T-helper 9 cell (primary cell): ENCODE measurements at regions not wholly inside any gene's neighbourhood (a gene's known extent, or its start where the extent isn't known, plus 50 kb on each side); places are given as distances from the start of the nearest gene placed in this dataset.
"Not testable (repeated sequence)": the region's sequence is repeated elsewhere in the genome, so short reads cannot be mapped to it uniquely, and the experiment has no call there.

ENCODE experiments used
- DNase-seq: peaks from one replicate; pipeline ENCODE4 v3.0.0-alpha.2; 2020

DNA sequence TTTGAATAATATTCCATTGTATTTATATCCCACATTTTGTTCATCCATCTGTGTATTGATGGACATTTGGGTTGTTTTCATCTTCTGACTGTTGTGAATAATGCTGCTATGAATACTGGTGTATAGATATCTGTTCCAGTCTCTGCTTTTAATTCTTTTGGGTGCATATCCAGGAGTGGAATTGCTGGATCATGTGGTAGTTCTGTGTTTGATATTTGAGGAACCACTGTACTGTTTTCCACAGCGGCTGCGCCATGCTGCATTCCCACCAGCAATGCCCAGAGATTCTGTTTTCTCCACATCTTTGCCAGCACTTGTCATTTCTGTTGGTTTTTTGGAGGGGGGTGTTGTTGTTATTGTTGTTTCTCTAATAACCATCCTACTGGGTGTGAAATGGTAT is 131.6 kb upstream of the KIF26B start:
- no peak for DNase-seq

DNA sequence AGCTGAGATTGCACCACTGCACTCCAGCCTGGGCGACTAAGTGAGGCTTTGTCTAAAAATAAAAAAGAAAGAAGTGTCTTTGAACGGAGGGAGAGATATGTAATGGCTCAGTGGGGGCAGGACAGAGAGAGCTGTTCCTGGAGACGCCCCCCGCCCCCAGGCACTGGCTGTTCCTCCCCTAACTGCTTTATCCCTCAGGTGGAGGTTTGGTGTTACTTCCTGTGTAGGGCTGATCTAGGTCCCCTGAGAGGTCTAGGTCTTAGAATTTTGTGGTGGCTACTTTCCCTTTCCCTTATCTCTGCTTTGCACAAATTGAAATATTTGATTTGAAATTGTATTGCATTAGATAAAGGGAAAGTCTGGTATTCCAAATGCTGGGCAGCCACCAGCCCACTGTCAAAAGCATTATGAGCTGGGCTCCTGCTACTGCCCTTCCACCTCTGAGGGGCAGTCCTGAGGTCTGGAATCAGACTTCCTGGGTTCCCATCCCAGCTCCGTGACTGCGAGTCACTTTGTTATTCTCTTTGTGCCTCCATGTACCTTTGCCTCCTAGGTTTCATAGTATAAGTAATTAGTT is 134.8 kb upstream of the KIF26B start:
- DNase-seq = no peak

DNA sequence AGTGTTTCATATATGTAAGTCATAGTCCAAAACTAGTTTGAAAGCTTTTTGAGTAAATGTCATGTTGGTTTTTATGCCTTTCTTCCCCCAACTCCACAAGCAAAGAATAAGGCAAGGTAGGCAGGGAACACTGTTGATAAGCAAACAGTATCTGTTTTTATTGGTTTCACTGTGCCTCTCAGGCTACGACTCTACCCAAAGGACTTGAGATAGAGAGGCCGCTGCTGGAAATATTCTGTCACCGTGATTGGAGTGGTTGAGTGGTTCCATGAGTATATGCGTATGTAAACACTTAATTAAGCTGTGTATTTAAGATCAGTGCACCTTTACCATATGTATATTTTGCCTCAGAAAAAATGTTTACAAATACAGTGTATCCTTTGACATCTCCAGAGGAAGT is 138.1 kb upstream of the KIF26B start:
- DNase-seq = no peak

DNA sequence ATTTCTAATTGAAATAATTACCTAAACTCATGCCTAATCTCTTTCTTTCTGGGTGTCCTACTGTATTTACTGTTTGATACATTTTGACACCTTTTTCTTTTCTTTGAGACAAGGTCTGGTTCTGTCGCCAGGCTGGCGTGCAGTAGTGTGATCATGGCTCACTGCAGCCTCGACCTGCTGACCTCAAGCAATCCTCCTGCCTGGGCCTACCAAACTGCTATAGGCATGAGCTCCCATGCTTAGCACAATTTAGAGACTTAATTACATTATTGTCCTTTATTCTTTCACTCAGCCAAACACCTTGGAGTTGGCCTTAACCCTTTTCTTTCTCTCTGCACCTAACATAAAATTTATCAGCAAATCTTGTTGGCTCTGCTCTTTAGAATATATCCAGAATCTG is 139.8 kb upstream of the KIF26B start:
- no peak for DNase-seq

DNA sequence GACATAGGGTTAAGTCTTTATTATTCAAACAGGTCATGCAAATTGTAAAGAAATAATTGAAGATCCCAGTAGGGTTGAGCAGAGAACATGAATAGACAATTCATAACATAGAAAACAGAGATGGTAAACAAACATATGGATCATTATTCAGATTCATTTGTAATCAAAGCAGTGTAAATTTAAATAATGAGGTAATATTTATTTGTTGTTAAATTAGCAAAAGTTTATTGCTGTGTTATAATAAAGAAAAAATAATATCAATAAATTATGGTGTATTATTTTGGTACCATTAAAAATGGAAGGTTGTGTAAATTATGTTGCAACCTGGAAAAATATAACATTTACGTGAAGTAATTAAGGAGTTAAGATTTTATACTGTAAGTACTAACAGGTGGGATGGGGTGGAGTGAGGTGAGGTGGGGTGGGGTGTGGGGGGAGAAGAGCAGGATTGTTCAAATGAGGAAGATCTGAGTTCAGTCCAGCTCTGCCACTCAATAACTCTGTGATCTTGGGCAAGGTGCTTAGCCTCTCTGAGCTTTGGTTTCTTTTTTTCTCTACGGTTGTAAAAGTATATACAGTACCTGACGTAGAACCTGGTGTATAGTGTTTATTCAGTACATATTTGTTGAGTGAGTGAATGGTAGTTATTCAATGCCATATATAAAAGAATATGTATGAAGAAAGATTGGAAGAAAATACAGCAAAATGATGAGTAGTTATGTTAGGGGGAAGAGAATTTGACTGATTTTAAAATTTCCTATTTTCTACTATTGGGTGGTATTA is 140.3 kb upstream of the KIF26B start:
- DNase-seq = no peak

DNA sequence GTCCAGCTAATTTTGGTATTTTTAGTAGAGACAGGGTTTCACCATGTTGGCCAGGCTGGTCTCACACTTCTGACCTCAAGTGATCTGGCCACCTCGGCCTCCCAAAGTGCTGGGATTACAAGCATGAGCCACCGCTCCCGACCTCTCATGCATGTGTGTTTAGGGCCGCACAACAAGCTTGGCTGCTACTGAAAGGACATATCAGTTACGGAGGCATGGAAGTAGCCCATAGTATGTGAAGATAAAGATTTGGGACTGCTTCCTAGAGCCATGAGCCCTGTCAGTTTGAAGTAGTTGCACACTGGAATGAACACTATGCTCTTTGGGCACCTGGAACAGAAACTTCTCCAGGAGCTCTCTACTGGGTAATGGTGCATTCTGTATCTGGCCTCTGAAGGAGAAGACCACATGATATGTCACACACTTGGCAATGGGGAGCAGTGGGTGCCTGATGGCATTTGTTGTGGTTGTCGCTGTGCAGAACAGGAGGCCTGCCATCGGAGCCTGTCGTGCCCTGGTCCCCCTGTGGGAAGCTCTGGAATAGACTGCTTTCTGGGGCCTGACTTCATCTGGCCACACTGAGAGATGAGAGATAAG is 144.7 kb upstream of the KIF26B start:
- no peak for DNase-seq

DNA sequence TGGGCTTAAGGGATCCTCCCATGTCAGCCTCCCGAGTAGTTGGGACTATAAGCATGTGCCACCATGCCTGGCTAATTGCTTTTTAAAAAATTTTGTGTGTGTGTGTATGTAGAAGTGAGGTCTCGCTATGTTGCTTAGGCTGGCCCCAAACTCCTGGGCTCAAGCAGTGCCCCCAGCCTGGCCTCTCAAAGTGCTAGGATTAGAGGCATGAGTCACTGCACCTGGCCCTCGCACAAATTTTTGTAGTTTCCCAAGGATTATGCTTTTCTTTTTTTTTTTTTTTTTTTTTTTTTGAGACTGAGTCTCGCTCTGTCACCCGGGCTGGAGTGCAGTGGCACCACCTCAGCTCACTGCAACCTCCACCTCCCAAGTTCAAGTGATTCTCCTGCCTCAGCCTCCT is 144.4 kb upstream of the HNRNPU start:
- no peak for DNase-seq

DNA sequence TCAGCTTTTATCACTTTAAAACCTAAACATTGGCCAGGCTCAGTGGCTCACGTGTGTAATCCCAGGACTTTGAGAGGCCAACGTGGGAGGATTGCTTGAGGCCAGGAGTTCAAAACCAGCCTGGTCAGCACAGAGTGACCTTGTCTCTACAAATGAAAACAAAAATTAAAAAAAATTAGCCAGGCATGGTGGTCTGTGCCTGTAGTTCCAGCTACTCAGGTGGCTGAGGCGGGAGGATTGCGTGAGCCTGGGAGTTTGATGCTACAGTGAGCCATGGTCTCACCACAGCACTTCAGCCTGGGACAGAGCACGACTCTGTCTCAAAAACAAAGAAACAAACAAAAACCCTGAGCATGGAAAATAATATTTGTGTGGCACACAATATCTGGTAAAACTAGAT is 143.5 kb upstream of the HNRNPU start:
- DNase-seq = no peak

DNA sequence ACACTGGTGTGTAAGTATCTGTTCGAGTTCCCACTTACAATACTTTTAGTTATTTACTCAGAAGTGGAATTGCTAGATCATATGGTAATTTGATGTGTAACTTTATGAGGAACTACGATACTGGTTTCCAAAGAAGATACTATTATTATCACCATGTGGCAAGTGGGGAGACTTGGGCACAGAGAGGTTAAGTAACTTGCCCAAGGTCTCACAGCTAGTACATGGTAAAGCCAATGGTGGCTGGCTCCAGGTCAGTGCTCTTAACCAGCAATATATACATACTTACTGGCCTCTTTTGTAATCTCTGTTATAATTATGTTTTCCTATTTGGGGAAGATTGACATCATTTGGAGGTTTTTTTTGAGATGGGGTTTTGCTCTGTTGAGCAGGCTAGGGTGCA is 138.9 kb upstream of the HNRNPU start:
- no peak for DNase-seq

DNA sequence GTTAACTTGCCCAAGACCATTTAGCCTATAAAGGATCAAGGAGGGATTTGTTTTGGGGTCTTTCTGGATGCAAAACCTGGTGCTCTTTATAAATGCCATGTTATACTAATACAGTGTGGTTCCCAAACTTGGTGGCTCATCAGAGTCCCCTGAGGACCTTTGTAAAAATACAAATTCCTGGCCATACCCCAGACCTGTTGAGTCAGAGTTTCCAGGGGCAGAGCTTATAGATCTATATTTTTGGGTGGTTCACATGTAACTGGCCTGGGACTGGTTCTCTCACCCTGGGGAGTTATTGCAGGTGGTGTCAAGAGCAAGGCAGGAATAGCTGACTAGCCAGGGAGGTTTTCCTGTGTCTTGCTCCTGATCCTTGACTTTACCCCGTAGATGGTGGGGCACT is 136.9 kb upstream of the HNRNPU start:
- DNase-seq = no peak

DNA sequence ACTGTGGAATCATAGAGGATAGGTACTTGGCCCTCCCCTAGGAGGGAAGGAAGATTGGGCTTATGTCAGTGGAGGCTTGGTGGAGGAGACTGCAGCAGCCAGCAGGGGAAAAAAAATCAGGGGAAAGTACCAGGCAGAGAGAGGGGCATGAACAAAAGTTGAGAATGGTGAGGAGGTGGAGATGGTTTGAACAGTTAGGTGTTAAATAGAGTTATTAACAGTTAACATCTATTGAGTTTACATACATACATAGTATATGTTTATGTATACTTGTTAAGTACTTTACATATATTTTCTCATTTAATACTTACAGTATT is 136.5 kb upstream of the HNRNPU start:
- DNase-seq = no peak

DNA sequence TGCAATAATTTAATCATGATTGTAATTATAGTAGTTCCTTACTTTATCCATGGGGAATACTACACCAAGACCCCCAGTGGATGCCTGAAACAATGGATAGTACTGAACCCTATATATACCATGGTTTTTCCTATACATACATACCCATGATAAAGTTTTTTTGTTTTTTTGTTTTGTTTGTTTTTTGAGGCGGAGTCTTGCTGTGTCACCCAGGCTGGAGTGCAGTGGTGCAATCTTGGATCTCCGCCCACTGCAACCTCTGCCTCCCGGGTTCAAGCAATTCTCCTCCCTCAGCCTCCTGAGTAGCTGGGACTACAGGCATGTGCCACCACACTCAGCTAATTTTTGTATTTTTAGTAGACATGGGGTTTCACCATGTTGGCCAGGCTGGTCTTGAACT is 135.3 kb upstream of the HNRNPU start:
- not testable (repeated sequence) for DNase-seq

DNA sequence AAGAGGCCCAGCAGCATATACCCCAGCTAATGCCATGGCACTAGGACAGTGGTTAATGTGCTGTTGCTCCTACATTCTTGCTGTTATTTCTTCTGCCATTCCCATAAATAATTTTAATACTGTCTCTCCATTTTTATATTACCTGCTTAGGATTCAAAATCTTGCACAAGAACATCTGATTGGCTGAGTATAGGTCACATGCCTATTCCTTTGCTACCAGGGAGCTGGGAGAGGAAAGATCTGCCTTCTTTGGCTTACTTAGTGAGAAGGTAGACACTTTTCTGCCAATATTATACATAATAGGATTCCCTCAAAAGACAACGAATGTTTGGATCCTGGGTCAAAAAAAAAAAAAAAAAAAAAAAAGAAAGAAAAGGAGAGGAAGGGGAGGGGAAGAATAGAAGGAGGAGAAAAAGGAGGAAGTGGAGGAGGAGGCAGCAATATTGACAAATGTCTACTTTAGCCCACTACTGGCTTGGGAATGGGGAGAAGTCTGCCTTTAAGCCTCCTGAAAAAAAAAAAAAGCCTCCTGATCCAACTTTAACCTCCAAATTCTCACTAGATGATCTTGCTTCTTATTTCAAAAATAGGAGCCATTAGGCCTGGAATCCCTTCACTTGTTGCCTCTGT is 134.5 kb upstream of the HNRNPU start:
- DNase-seq = no peak

DNA sequence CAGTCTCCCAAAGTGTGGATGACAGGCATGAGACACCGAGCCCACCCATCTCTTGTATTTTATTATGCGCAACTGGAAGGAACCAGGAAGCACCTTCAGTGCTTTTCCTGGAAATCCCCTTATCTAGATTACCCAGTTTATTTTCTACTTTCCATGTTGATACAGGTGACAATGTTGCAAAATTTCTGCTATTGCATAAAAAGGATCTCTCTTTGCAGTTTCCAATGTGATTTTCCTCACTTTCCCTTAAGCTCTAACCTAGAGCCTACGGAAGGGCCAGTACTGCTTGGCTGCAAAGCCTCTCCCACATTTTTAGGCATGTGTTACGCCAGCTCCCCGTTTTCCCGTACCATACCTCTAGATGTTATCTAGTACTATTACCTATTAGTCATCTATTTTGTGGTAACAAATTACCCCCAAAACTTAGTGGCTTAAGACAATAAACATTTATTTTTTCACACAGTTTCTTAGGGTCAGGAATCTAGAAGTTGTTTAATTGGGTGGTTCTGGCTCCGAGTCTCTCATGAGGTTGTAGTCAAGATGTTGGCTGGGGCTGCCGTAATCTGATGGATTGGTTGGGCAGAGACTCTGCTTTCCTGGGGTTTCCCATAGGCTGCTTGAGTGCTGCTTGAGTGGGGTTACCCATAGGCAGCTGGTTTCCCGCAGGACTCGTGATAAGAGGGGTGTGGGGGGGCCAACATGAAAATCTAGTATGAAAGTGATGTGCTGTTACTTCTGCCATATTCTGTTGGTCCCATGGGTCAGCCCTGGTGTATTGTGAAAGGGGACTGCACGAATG is 131.5 kb upstream of the HNRNPU start:
- DNase-seq = no peak

DNA sequence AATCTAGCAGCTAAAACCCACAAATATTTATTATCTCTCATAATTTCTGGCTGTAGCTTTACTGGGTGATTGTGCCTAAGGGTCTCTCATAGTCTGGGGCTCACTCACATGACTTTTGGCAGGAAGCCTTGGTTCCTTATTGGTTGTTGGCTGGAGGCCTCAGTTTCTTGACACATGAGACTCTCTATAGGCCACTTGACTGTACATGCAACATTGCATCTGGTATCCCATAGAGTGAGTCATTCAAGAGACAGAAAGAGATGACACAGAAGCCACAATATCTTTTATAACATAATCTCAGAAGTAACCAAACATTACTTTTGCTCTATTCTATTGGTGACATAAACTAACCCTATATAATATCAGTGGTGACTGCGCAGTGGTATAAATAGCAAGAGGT is 128.5 kb upstream of the HNRNPU start:
- DNase-seq = no peak

DNA sequence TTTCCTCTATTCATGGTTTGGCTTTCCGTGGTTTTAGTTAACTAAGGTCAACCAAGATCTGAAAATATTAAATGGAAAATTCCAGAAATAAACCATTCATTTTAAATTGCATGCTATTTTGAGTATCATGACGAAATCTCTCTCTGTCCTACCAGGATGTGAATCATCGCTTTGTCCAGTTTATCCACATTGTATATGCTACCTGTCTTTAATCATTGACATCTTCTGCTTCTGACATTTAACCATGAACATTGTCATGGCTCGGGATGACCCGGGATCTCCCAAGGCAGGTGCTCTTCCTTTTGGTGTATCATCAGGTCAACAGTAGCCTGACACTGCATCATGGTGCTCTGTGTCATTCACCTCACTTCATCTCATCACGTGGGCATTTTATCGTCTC is 125.5 kb upstream of the HNRNPU start:
- DNase-seq = no peak

DNA sequence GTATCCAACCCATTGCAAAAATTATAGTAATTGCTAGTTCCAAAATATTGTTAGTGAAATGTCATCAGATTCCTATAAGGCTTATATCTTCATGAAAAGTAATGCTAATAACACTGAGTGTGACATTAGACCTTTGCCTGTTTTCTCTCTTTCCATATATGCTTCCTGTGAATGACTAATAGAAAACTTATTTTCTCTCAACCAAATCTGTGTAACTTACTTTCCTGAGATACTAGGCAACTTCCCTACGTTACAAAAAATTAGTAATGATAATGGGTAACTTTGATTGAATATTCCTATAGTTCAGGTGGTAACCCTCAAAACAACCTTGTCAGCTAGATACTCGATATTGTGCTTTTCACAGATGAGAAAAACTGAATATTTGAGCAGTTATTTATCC is 124.2 kb upstream of the HNRNPU start:
- no peak for DNase-seq

DNA sequence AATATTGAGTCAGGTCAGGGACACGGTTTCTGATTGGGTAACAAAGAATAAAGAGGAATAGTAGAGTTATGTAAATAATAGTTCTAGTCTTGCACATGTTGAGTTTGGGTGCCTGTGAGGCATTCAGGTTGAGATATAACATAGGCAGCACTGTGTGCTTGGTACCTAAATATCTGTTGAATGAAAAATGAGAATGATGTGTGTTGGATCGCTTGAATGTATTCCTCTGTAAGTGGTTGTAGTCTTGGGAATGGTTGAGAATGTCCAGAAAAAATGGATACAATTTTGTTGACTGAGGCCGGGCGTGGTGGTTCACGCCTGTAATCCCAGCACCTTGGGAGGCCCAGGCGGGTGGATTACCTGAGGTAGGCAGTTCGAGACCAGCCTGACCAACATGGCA is 116.3 kb upstream of the HNRNPU start:
- DNase-seq = no peak

DNA sequence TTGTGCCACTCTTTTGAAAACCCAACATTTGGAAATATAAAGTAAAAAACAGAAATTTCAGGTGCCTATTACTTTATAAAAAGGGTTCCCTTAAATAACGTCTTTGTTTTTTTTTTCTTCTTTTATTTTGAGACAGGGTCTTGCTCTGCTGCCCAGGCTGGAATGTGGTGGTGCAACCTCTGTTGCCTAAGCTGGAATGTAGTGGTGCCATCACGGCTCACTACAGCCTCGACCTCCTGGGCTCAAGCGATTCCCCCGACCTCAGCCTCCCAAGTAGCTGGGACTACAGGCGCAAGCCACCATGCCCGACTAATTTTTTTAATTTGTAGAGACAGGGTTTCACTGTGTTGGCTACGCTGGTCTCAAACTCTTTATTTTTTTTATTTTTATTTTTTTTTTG is 110.2 kb upstream of the HNRNPU start:
- no peak for DNase-seq

DNA sequence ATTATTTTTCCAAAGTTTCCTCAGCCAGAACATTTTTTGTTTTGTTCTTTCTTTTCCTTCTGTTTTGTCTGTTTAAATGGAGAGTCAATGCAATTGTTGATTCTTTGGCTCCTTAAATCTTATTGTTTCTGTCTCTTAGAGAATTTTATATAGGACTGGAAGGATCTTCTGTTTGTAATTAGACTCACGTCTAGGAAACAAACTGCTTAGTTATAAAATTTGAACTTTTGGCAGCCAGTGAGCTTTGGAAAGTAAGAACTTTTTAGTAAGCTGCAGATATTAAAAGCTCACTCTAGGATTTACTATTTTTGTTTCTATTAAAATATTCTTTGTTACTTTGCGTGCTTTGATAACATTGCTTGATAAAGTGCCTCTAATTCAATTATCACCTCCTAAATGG is 109.8 kb upstream of the HNRNPU start:
- no peak for DNase-seq

DNA sequence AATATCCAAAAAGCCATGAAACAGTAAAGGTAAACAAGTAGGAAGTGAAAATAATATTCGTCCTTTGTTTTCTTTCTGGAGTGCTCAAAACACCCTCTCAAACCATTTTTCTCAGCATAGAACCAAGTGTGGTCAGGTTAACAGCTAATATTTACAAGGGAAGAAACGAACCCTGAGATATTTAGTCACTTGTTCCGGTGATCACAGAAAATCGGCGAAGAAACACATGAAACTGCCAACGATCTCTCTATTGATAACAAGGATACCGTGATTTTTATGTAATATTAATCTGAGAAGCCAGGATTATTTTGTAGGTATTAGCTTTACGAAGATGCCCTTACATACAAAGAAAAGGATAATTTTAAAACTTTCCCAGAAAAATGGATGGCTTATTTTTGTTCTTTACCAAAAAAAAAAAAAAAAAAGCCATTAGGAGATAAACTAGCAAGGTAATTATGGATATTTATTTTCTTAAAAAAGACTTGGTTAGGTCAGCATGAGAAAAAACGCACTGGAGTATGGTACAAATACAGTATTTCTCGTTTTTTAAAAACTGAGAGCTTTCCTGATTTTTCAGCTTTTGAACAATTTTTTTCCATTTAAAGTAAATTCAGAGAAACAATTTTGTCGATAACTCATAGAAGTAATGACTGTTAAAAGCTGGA is 107.3 kb upstream of the HNRNPU start:
- no peak for DNase-seq

DNA sequence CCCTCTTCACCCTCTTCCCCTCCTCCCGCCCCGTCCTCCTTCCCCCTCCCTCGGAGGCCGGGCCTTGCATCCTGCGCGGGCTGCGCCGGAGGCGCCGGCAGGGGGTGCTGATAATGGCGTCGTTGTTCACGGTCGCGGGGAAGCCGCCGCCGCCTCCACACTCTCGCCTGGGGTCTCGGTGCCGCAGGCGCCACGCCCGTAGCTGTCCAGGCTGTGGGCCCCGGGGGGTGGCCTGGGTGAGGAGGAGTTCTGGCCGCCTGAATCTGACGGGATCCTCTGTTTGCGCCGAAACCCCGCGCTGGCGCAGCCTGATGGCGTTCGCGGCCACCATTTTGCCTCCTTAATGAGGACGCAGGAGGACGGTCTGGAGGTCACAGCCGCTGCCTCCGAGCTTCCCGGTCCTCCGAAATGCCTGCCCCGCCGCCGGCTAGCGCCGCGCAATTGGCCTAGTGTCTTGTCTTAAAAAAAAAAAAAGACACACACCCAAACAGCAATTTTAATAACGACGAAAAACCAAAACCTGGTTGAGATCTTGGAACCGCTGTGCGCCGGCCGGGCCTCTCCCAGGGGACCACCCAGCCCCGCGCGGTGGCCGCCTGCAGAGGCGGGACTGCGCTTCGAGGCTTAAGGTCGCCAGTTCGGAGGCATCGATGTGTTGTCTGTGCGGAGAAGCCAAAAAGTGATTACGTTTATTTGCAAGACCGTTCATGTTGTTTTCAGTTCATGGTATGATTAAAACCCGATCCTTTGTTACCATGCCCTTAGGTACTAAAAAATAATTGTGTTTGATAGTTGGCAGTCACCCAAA is 106.6 kb upstream of the HNRNPU start:
- peak; percentile 88 for DNase-seq
